ENCODE measurements at regions not wholly inside any gene's neighbourhood (a gene's known extent, or its start where the extent isn't known, plus 50 kb on each side); places are given as distances from the start of the nearest gene placed in this dataset.
A peak's percentile ranks its signal among the peaks of the same experiment; 100 is the strongest.
"Not testable (repeated sequence)": the region's sequence is repeated elsewhere in the genome, so short reads cannot be mapped to it uniquely, and the experiment has no call there.

DNA sequence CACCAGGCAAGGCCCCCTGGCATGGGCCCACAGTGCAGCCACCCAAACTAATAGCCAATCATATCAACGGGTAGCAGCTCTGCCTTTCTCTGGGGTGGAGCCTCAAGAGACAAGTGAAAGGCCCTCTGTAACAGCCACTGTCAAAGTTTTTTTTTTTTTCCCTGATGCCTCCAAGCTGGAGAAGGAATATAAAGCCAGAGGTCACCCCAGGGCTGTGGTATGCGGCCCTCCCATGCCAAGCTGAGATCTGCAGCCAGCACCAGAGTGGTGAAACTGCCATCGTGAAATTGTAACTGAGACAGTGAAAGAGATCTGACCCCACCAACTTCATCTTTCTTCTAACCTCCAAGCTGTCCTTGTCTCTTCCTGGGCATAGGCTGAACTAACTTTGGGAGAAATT is 407.0 kb downstream of the KLHL4 start:
- no peak for FAIRE-seq

DNA sequence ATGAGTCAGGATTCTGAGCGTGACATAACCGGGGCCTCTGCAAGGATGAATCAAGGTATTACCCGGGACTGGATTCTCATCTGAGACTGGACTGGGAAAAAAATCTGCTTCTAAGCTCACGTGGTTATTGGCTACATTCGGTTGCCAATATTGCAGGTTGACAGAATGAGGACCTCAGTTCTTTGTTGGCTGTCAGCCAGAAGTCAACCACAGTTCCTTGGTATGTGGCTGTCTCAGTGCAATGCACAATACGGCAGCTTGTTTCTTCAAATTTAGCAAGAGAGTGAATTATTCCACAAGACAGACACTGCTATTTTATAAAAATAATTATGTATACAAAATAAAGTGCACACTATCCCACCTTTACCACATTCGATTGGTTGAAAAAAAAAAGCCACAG is 424.2 kb downstream of the KLHL4 start:
- no peak for FAIRE-seq
- no peak for DNase-seq (ENCODE audit: low spot score)

More for the DNA sequence above, 407.0 kb downstream of the KLHL4 start:
- no peak for DNase-seq (ENCODE audit: low spot score)

DNA sequence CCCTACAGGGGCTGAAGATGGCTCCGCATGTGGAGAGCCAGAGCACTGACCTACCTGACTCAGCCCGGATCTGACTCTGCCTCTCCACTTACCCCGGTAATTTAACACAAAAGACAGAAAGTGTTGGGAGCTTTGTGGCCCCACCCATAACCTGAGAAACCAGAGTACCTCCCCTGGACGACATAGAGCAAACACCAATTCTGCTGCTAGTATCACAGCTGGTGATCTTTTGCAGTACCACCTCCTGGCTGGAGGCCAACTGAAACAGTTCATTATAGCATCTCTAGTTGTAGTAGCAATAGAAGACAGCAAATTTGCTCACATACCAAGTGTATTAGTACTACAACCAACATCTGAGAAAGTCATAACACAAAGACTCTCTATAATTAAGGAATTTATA is 443.9 kb downstream of the KLHL4 start:
- DNase-seq (ENCODE audit: low spot score) (no peak), FAIRE-seq (no peak)

GRCh38 chrX:87968118-87968517 is 450.5 kb downstream of the KLHL4 start:
- FAIRE-seq (no peak), DNase-seq (ENCODE audit: low spot score) (no peak)

DNA sequence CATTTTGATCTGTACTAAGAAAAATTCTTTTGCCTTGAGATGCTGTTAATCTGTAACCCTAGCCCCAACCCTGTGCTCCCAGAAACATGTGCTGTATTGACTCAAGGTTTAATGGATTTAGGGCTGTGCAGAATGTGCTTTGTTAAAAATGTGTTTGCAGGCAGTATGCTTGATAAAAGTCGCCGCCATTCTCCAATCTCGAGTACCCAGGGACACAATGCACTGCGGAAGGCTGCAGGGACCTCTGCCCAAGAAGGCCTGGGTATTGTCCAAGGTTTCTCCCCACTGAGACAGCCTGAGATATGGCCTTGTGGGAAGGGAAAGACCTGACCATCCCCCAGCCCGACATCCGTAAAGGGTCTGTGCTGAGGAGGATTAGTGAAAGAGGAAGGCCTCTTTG is 454.5 kb downstream of the KLHL4 start:
- FAIRE-seq, result not testable (repeated sequence)

GRCh38 chrX:87975365-87975764 is 457.8 kb downstream of the KLHL4 start:
- DNase-seq (ENCODE audit: low spot score), result no peak
- no peak for FAIRE-seq

More for the DNA sequence above, 454.5 kb downstream of the KLHL4 start:
- not testable (repeated sequence) for DNase-seq (ENCODE audit: low spot score)

DNA sequence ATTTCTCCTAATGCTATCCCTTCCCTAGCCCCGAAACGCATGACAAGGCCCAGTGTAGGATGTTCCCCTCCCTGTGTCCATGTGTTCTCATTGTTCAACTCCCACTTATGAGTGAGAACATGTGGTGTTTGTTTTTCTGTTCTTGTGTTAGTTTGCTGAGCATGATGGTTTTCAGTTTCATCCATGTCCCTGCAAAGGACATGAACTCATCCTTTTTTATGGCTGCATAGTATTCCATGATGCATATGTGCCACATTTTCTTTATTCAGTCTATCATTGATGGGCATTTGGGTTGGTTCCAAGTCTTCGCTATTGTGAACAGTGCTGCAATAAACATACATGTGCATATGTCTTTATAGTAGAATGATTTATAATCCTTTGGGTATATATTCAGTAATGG is 490.3 kb downstream of the KLHL4 start:
- not testable (repeated sequence) for DNase-seq (ENCODE audit: low spot score); FAIRE-seq

DNA sequence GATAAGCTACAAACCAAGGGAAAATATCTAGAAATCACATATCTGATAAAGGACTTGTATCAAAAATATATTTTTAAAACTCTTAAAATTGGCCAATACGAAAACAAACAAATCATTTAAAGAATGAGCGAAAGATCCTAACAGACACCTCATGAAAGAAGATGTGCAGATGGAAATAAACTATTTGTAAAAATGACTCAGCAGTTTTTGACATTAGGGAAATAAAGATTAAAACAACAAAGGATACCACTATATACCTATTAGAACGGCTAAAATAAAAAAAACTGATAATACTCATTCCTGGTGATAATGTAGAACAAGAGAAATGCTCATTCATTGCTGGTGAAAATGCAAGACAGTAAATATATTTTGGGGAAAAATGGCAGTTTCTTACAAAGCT is 506.4 kb downstream of the KLHL4 start:
- no peak for FAIRE-seq
- DNase-seq (ENCODE audit: low spot score), result no peak

GRCh38 chrX:88072339-88073030 is 554.9 kb downstream of the KLHL4 start:
- no peak for FAIRE-seq

GRCh38 chrX:88101968-88102367 is 584.4 kb downstream of the KLHL4 start:
- DNase-seq (ENCODE audit: low spot score) (no peak), FAIRE-seq (no peak)

More at GRCh38 chrX:88072339-88073030, 554.9 kb downstream of the KLHL4 start:
- DNase-seq (ENCODE audit: low spot score), result no peak

DNA sequence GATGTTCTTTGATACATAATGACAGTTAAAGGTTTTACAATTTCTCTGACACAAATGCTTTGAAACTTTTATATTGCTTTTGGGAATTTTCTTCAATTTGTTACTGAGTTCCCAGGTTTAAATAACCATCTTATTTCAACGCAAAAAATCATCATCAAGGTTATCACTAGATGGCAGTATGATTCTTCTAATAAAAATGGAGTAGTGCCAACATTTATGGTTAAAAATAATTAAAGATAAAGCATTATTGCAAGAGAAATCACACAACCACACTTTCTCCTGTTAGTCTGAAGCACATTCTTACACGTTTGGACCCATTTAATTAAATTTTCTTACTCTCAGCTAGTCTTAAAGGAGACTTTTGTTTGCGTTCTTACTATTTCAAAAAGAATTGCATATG is 611.3 kb upstream of the CPXCR1 start:
- DNase-seq (ENCODE audit: low spot score) (no peak), FAIRE-seq (peak; percentile 72)

GRCh38 chrX:88136328-88136727 is 610.7 kb upstream of the CPXCR1 start:
- no peak for DNase-seq (ENCODE audit: low spot score)

GRCh38 chrX:88146577-88146976 is 600.4 kb upstream of the CPXCR1 start:
- no peak for DNase-seq (ENCODE audit: low spot score)
- FAIRE-seq, result no peak

More at GRCh38 chrX:88136328-88136727, 610.7 kb upstream of the CPXCR1 start:
- FAIRE-seq, result no peak

DNA sequence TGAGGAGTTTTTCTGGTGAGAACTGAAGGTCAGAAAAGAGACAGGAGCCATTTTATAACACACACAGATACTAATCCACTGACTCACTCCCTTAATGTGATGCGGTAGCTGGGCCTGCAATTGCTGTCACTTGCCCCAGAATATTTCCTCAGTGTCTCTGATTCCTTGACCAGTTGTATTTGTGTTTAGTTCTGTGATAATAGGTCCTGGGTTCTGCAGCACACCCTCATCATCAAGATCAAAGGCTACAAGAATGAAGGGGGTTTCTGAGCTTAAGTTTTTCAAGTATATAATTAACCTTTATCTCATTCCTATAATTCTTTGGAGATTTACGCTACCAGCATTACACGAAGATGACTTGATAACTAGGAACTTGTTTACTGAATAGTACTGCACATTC is 576.5 kb upstream of the CPXCR1 start:
- no peak for FAIRE-seq
- peak; percentile 5 for DNase-seq (ENCODE audit: low spot score)

GRCh38 chrX:88173932-88174440 is 573.0 kb upstream of the CPXCR1 start:
- DNase-seq (ENCODE audit: low spot score); FAIRE-seq: not testable (repeated sequence)

DNA sequence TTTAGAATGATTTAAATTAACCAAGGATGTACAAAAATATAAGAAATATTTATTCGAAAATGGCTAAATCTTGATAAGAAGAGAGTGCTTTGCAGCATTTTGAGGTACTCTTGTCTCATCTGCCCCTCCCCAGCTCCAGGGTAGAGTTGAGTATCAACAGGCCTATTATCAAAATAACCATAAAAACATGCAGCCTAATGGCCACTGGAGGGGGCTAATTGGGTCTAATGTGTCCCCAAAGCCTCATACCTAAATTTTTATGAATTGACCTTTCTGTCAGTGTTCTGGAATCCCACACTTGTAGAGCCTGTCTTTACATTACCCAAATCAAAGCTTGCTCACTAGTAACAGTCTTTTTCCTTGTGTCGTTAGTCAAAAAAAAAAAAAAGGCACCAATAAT is 544.9 kb upstream of the CPXCR1 start:
- DNase-seq (ENCODE audit: low spot score) (no peak), FAIRE-seq (no peak)

DNA sequence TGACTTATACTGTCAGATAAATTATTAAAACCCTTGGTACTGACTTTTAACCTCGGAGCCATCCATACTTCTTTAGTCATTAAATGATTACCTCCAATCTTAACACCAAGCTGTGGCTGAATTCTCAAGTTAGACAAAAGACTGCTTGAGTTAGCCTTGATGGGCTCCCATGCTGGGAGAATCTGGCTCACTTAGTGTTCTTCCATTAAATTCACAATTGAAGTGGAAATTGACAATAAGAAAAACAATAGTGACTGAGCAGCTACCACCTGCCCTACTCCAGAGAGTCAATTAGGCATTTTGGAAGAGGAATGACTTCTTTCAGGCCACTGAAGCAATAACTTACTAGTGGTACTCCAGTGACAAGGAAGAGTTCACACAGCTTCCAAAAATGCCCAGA is 503.0 kb upstream of the CPXCR1 start:
- DNase-seq (ENCODE audit: low spot score) (no peak), FAIRE-seq (no peak)

DNA sequence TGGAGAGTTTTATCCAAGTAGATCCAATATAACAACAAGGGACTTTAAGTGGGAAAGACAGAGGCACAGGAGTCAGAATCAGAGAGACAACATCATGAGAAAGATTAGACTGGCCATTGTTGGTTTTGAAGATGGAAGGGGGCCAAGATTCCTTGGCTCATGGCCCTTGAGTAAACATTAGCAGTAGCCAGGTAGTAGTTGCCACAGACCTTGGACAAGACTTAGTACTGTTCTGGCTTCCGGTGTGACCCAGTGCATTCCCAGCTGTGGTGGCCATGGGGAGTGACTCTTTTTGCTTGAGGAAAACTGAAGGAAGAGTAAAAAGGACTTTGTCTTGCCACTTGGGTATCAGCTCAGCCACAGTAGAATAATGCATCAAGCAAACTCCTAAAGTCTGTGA is 462.2 kb upstream of the CPXCR1 start:
- FAIRE-seq, result no peak
- DNase-seq (ENCODE audit: low spot score), result no peak

- FAIRE-seq, result not testable (repeated sequence)
Observed at GRCh38 chrX:88313972-88314371, 433.1 kb upstream of the CPXCR1 start.

GRCh38 chrX:88325634-88326033 is 421.4 kb upstream of the CPXCR1 start:
- no peak for FAIRE-seq
- DNase-seq (ENCODE audit: low spot score), result no peak

More at GRCh38 chrX:88313972-88314371, 433.1 kb upstream of the CPXCR1 start:
- not testable (repeated sequence) for DNase-seq (ENCODE audit: low spot score)

DNA sequence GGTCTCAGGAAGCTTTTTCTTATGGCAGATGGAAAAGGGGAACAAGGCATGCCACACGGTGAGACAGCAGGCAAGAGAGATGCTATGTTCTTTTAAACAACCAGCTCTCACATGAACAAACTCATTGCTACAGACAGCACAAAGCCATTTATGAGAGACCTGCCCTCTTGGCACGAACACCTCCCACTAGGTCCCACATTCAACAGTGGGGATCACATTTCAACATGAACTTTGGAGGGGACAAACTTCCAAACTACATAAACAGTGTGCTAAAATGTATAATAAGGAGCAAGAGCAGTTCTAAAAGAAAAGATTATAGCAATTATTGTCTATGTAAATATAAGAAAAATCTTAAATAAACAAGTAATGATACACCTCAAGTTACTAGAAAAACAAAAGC is 391.8 kb upstream of the CPXCR1 start:
- FAIRE-seq (no peak), DNase-seq (ENCODE audit: low spot score) (no peak)

- FAIRE-seq, result no peak
- no peak for DNase-seq (ENCODE audit: low spot score)
Observed at GRCh38 chrX:88366314-88366713, 380.7 kb upstream of the CPXCR1 start.

DNA sequence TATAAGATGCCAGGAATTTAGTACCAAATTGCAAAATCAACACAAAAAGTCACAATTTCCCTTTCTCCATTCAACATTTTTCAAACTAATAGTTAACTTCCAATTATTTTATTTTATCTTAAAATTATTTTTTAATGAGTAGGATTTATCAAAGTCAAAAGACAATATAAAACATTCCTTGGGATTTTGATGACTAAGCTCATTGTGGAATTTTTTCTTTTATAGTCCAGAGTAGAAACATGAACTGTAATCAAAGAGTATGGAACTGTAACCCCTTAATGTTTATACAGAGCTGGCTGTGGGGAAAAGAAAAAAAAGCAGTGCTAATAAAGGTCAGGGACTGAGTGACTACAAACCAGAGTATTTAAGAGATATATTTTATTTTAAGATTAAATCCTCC is 368.6 kb upstream of the CPXCR1 start:
- FAIRE-seq (no peak), DNase-seq (ENCODE audit: low spot score) (no peak)

All from RCC 7860 (cell line).